AG04450 (cell line): ENCODE measurements at regions not wholly inside any gene's neighbourhood (a gene's known extent, or its start where the extent isn't known, plus 50 kb on each side); places are given as distances from the start of the nearest gene placed in this dataset.

Experiments used
- CTCF ChIA-PET: fragments of 300-600, 350-600 bp; formaldehyde crosslinking; extraction: SDS; loops from one replicate; lab custom pipeline; 2022; ENCODE audit warnings: antibody characterized with exemption, inconsistent platforms; lab: Charles Lee
- POLR2A ChIA-PET: fragments of 350-600 bp; formaldehyde crosslinking; extraction: SDS; loops from one replicate; lab custom pipeline; 2021; ENCODE audit warnings: antibody characterized with exemption, inconsistent platforms; lab: Yijun Ruan, JAX
- DNase-seq: peaks from one replicate; pipeline ENCODE4 v3.0.0-alpha.2; 2011; ENCODE audit warnings: low read depth, low spot score
- H3K27ac ChIP-seq: one replicate; pipeline ENCODE4 v1.5.1; 2012; ENCODE audit warnings: low read depth, low read length, control low read depth
- H3K27me3 ChIP-seq: one replicate; pipeline ENCODE4 v1.6.0; 2012; ENCODE audit warnings: low read length; ENCODE audit not compliant: control insufficient read depth, insufficient read depth
- H3K4me3 ChIP-seq: 2 replicates; pipeline ENCODE4 v1.5.1; 2011; ENCODE audit warnings: mild to moderate bottlenecking, low read depth, low read length, control low read depth
- H3K9me3 ChIP-seq: 2 replicates; pipeline ENCODE4 v1.5.1; 2012; ENCODE audit warnings: low read length; ENCODE audit not compliant: control insufficient read depth, insufficient read depth
- TF ChIP-seq, protein P1 (sequence below): IDR thresholded peaks from 2 replicates; pipeline ENCODE4 v1.5.1; 2011; ENCODE audit warnings: low read depth, low read length, control low read depth, inconsistent platforms

DNA sequence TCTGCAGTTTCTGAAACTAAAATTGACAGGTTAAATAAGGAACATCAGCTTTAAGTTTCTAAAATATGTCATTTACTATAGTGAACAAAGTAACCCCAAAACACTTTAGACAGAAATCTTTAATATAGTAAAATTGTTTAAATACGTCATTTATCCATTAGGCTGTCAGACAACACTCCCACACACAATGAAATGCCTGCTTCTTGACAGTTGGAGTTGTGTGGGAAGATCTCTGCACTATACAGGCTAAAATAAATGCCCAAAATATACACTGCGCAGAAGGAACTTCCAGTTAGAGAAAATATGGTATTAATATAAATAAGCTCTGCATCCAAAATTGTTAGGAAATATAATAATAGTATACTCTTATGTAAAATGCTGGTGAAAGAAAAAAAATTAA is 794.4 kb downstream of the CDH18 start:
- TF ChIP-seq, protein P1, sequence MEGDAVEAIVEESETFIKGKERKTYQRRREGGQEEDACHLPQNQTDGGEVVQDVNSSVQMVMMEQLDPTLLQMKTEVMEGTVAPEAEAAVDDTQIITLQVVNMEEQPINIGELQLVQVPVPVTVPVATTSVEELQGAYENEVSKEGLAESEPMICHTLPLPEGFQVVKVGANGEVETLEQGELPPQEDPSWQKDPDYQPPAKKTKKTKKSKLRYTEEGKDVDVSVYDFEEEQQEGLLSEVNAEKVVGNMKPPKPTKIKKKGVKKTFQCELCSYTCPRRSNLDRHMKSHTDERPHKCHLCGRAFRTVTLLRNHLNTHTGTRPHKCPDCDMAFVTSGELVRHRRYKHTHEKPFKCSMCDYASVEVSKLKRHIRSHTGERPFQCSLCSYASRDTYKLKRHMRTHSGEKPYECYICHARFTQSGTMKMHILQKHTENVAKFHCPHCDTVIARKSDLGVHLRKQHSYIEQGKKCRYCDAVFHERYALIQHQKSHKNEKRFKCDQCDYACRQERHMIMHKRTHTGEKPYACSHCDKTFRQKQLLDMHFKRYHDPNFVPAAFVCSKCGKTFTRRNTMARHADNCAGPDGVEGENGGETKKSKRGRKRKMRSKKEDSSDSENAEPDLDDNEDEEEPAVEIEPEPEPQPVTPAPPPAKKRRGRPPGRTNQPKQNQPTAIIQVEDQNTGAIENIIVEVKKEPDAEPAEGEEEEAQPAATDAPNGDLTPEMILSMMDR, result no peak
- Histone ChIP-seq H3K4me3 (no peak overlapping the region), H3K9me3 (no peaks in the 10 kb centered on the region), H3K27ac (no peak overlapping the region), H3K27me3 (no peaks in the 10 kb centered on the region)
- no peak for DNase-seq
- CTCF ChIA-PET, result no interaction called here
- POLR2A ChIA-PET, result no interaction called here

DNA sequence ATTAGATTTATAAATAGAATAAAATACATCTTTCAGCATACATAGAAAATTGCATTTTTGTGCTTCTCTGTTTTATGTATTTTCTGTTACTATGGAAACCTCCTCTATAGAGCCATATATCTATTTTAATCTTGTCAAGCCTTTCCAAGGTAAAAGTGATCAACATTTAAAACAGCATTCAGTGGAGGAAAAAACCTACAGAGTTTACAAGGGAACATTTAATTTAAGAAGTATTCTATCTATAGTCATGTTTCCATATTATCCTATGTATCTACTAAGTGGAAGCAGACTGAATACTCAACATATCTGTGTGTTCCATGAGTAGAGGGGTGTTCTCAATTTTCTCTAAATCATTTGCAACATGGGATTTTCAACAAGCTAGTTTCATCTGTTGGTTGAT is 791.4 kb downstream of the CDH18 start:
- CTCF ChIA-PET, result no interaction called here
- POLR2A ChIA-PET, result no interaction called here

DNA sequence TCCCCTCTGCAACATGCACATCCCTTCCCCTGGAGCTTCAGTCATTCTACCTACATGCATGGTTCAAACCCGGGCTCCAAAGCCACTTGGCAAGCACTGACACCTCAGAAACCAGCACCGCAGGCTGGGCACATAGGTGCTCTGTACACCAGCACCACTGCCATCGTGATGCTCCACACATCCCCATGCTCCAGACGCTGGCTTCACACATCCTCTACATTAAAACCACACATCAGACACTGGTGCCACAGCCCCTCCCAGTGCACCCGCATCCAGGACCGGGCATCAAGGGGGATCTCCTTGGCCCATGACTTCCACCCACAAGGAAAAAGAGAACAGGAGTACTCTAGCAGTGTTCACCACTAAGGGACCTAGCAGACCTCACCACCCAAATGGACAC is 787.7 kb downstream of the CDH18 start:
- ChIA-PET POLR2A (no interaction called here), CTCF (no interaction called here)
- no peaks in the 10 kb centered on the region for H3K27me3 ChIP-seq
- TF ChIP-seq, protein P1, result no peak
- H3K9me3 ChIP-seq, result peaks cover 11% of the 10 kb centered on the region
- DNase-seq, result no peak
- no peak overlapping the region for H3K27ac ChIP-seq
- H3K4me3 ChIP-seq, result no peak overlapping the region

More for the DNA sequence above, 791.4 kb downstream of the CDH18 start:
- no peak overlapping the region for H3K27ac ChIP-seq
- H3K27me3 ChIP-seq, result no peaks in the 10 kb centered on the region
- no peak for DNase-seq
- TF ChIP-seq, protein P1, result no peak
- H3K9me3 ChIP-seq, result peaks cover 8% of the 10 kb centered on the region
- no peak overlapping the region for H3K4me3 ChIP-seq

DNA sequence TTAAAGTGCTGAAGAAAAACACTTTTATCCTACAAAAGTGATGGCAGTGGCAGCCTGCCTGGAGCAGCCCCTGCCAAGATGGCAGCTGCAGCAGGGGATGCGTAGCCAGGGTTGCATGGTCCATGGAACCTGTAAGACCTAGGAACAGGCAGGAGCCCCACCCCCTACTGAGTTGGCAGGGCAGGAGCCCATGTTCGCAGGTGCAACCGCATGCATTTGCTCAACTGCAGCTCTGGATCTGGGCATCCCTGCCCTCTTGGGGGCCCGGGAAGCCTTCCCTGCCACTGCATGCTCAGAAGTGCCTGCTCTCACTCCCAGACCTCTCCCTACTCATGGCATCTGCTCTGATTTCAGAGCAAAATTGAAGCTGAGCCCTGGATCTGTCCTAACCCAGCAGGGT is 779.6 kb downstream of the CDH18 start:
- H3K4me3 ChIP-seq, result no peak overlapping the region
- peaks cover 29% of the 10 kb centered on the region for H3K9me3 ChIP-seq
- no peak for DNase-seq
- ChIA-PET CTCF (no interaction called here), POLR2A (no interaction called here)
- TF ChIP-seq, protein P1, result no peak
- H3K27ac ChIP-seq, result no peak overlapping the region
- no peaks in the 10 kb centered on the region for H3K27me3 ChIP-seq

DNA sequence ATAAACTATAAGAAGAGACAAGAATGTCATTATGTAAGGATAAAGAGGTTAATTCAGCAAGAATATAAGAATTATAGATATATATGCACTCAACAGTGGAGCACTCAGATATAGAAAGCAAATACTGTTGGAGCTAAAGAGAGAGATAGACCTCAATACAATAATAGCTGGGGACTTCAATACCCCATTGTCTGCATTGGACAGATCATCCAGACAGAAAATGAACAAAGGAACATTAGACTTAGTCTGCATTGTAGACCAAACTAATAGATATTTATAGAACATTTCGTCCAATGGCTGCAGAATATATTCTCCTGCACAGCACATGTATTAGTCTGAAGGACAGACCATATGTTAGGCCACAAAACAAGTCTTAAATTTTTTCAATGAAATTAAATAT is 777.1 kb downstream of the CDH18 start:
- Histone ChIP-seq H3K9me3 (peaks cover 25% of the 10 kb centered on the region), H3K4me3 (no peak overlapping the region), H3K27ac (no peak overlapping the region), H3K27me3 (no peaks in the 10 kb centered on the region)
- no peak for DNase-seq
- CTCF ChIA-PET, result no interaction called here
- TF ChIP-seq, protein P1, result no peak
- POLR2A ChIA-PET, result no interaction called here
